GM21447 (cell line): ENCODE measurements at regions not wholly inside any gene's neighbourhood (a gene's known extent, or its start where the extent isn't known, plus 50 kb on each side); places are given as distances from the start of the nearest gene placed in this dataset.

Source experiments
- ATAC-seq: cut with Tn5 transposase; IDR thresholded peaks from one replicate; pipeline ENCODE4 v1.9.1; 2021; ENCODE audit not compliant: unreplicated experiment

DNA sequence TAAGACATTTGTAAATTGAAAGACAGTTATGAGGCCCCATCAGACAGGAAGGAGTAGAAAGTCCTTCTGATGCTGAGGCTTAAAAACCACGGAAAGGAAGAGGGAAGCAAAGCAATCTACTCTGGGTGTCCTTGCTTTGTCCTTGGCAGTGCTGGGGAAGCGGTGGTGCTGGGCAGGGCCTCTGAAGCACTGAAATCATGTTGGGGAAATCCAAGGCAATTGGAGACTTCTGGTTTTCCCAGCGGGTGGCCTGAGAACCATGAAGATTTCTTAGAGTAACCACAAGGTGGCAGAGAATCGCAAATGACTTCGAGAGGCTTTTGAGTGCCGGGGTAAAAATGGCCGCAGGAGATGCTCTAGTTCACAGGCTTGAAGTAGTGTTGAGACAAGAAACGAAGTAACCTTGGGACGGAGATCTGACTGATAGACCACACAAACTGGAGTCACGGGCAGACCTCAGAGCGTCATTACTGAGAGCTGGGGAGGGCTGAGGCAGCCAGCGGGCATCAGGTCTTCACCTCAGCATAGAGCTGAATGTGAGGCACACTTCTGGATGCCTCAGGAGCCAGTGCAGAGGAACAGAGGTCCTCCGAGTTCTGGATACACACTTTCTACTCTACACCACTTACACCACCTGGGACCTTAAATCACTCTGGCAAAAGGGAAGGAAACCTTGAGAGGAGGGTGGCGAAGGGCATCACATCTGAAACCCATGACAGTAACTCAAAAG is 130.7 kb upstream of the GPRIN3 start:
- peak; percentile 66 for ATAC-seq

DNA sequence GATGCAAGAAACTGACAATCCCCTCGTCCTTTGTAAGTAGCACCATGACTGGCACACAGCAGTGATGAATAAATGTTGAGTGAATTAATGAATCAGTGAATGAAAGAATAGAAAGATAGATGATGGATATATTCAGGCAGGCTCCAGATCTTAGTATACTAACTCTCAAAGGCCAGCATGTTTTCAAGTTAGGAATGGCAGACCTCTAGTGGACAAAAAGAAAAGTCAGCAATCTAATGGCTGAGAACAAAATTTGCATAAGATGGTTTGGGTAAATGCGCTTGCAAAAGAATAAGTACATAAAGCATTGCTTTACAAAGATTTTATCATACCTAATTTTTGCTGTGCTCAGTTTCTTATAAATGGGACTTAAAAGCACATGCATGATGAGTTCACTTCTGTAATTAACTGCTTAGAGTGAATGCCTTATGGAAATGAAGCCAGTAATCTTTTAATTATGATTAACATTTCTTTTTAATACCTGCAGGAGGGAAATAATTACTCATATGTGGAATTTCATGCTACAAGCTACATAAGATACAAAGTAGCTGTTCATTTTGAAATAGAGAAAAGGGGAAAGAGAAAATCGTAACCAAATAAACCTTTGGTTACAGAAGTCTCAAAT is 126.9 kb upstream of the GPRIN3 start:
- ATAC-seq, result peak; percentile 71

DNA sequence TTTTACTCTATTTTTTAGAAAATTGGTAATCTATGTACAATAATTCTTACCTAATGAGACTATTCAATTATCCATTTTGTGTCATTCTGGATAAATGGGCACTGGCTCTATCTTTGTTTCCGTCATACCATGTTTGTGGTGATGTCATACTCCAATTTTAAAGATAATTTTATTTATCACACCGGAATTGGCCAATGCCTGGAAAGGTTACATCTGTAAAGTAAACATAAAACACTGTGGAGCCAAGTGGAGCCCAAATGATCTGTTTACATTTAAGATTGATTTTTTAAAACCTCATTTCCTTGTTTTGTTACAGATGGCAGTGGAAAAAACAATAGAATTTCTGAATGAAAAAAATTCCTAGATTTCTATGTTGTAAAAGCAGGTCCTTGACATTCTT is 120.2 kb upstream of the GPRIN3 start:
- ATAC-seq, result no peak

DNA sequence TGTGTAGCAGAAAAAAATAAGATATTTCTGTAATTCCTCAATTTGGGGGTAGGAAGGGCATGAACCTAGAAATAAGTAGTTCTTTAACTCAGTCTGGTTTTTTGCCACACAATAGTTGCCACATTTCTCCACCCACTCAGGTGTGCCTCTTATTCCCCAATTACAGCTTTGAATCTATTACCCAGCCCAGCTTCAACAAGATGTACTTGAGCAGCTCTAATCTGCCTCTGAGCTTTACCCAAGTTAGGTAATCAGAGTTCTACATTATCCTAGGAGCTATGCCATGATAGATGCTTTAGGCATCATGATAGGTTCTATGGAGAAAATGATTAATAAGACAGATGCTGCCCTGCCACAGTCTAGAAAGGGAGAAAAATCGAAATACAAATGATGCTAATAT is 117.4 kb upstream of the GPRIN3 start:
- ATAC-seq, result no peak

DNA sequence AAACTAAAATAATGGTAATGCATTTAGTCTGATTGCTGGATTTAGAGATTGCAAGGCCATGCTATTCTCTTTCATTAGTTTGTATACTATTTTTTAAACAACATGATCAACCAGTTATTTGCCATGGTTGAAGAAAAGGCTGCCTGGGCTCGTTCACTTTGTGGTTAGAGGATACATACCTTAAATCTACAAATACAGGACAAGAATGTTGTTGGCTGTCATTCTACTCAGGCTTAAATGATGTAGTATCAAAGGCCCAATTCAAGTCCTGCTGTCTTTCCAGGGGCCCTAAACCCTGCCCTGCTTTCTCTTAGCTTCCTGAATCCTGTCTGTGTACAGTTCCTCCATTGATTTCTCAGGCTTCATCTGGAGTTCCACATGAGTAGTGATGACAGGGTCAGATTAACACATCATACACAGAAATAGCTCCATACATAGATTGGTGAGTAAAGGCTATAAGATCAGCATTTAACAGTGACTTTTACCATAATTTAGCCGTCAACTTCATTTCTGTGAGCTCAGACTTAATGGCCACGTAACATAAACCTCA is 114.9 kb upstream of the GPRIN3 start:
- no peak for ATAC-seq

DNA sequence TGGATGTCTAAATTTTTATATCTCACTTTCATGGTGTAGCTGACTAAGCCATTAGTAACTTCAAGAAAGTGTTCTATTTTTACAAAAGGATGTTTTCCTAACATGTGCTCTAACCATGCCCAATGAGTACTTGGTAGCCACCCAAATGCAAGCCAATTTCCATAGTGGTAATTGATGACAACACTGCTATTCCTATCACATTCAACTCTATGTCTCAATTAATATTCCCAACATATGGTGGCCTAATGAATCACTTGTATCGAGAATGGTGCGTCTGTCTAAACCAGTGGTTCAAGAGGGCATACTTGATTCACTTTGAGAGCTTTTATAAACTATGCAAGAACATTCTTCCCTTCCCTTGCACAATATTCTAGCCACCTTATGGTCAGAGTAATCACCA is 112.9 kb upstream of the GPRIN3 start:
- ATAC-seq, result no peak

DNA sequence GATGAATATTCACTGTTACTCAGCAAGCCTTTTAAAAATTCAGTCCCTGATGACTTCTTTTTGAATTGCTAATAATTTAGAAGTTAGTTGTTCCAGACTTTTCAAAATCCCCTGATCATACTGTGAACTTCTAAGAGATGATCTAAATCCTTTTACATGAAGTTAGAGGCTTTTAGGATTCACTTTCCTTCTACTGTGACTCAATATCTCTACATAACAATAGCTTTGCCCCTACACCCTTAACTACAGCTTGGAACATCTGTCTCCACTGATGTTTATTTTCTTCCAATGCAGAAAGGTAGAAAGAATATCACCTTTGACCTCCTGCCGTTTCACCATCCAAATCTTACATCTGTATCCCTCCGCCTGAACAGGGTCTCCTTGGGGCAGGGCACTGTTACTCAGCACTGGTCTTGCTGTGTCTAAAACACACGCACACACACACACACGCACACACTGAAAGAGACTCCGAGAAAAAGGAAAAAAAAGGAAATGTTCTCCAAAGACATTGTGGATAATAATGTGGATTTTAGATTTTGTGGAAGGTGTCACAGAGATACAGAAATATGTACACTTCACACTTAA is 111.6 kb upstream of the GPRIN3 start:
- ATAC-seq, result no peak

DNA sequence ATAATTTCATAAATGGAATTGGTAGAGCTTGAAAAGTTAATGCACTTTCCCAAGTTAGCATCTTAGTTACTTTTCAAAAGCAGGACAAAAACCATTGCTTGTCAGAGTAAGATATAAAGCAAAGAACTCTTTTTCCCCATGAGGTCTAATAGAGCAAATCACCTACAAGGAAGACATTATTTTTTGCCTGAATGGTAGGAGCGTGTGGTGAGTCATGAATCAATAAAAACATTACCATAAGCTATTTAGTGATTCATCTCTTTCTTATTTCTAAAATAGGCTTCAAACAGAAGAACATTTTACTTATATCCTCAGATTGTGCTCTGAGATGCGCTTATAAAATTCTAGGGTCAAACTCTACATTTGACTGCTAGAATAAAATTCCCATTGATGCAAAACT is 109.4 kb upstream of the GPRIN3 start:
- ATAC-seq, result no peak

DNA sequence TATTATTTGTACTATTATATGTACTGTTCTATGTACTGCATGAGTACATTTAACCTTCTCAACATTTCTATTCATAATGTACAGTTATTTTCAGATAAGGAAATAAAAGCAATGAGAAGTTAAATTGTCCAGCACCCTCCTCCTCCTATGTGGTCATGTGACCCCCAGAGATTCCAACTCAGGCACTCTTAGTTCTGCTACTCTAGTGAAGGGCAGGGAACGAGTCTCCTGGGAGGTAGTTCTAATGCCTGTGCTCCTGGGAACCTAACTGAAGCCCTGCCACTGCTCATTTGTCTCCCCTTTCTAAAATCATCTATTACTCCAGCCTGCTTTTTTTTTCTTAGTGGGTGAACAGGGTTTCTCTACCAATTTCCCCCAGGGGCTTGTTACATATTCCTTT is 105.9 kb upstream of the GPRIN3 start:
- ATAC-seq, result no peak

DNA sequence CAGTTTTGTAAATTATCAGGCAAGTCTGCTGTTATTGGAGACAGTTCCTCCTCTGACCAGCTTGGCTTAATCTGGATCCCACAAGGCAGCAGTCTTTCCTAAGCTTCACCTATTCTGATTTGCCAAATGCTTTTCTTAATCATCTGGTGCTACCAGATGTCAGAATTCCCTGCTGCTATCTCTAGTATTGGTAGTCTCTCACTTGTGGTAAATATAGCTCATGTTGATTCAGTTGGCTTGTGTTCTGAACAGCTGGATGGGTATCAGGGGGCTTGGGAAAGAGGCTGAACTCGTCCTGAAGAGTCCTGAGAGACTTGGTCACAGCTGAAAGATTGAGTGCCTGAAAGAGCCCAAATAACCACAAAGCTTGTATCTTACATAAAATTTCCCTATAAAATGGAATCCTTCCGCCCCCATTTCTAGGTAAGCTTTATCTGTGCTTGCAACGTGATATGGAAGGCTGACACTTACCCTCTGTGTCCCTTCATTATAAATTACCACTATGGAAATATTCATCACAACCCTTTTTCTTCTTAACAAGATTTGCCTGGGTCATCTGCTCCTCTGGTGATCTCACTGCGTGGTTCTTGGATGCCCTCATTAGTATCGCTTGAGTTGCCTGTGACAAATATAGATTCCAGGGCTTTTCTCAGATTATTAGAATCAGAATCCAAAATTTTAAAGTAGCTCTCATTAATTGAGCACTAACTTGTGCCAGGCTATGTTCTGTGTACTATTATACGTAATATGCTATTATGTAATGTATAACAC is 104.1 kb upstream of the GPRIN3 start:
- ATAC-seq, result no peak

DNA sequence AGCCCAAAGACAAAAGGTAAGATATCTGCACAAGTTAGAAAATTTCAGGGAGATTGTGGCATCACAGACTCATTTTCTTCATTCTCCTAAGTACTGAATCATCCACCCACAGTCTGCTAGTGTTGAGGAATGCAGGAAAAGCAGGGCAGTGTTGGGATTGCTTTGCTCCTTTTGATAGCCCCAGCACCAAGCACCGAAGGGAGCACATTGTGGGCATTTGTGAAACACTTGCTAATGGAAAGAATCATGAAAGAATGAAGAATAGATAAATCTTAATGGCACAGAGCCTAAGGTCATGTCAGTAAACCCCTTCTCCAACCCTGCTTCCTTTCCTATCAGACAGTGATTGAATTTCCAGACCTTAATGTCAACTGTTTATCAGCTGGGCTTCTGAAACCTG is 103.1 kb upstream of the GPRIN3 start:
- ATAC-seq, result no peak

DNA sequence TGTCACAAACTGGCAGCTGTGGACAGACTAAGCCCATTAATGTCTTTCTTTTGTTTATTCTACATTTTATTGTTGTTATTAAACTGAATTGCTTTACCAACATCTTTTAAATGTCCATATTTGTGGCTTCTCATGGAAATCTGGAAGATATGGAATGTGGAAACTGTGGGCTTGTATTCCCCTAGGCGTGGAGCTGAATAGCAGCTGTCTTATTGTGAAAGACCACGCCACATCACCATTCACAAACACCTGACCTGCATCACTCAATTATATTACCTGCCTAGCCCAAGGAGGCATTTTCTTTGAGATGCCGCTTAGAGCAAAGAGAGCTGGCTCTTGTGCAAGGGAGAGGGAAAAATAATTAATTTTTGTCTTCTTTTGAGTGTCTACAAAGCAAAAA is 96.9 kb upstream of the GPRIN3 start:
- no peak for ATAC-seq

DNA sequence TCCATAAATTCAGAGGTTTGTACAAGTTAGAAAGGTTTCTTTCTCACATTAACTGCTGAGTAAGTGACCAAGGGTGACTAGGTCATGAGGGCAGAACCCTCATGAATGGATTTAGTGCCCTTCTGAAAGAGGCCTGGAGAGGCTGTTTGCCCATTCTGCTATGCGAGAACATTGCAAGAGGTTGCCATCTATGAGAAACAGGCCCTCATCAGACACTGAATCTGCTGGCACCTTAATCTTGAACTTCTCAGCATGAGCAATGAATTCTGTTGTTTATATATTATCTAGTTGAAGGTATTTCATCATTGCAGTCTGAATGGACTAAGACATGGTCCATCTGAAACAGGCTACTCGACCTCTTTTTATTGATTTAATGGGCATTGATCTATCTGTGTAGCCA is 96.2 kb upstream of the GPRIN3 start:
- ATAC-seq, result no peak

DNA sequence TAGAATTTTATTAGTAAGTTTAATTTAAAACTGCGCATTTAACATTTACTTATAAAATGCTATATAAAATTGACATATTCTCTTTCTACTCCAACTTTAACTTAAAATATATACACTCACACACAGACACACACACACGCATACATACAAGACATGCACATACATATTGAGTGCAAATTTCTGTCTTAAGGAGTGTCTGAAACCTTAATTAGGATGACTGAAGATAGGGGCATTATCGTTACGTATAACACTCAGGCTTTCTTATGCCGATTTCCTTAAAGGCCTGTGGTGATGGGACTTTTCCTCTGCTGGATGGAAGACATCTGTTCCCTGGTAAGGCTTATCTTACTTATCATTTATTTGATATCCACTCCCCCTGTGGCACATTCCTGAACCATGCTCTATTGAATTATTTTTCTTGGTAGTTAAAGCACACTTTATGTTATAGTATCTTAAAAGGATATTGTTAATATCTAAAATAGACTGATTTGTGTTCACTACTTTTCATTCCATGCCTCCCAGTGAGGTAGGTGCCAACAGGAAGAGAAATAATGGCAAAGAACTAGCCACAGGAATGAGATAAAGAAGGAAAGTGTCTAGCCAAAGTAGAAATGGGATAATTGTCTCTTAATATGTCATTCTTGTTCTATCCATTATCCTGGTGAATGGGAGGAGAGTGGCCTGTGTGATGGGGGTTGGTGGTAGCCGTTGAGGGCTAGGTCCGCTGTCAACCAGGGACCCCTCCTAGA is 92.9 kb upstream of the GPRIN3 start:
- ATAC-seq, result no peak

DNA sequence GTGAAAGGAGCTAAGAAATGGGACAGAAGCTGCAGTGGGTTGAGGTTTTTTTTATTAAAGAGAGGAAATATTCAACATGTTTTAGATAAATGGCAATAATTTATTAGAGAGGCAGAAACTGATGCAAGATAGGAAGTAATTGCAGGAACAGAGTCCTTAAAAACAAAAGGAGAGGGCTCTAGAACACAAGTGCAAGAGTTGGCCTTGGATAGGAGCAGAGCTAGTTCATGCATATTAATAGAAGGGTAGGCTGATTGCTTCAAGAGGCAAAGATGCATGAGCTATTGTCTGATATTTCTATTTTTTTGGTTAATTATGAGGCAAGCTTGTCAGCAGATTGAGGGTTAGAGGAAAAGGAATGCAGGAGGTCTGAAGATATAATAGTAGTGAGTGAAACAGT is 91.0 kb upstream of the GPRIN3 start:
- ATAC-seq, result no peak

DNA sequence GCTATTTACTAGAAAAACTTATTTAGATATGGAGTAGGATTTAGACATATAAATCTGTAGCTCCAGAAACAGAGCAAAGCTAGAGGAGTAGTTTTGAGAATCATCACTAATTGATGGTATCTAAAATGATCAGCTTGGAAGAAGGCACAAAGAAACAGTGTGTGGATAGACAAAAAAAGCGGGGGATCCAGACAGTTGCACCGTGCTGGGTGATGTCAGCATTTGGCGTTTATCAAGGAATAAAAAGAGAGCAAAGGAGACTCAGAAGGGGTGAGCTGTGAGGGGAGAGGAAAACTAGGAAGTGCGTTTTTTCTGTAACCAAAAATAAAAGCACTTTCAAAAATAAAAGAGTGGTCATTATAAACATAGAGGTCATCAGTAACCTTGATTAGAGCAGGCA is 90.5 kb upstream of the GPRIN3 start:
- no peak for ATAC-seq

DNA sequence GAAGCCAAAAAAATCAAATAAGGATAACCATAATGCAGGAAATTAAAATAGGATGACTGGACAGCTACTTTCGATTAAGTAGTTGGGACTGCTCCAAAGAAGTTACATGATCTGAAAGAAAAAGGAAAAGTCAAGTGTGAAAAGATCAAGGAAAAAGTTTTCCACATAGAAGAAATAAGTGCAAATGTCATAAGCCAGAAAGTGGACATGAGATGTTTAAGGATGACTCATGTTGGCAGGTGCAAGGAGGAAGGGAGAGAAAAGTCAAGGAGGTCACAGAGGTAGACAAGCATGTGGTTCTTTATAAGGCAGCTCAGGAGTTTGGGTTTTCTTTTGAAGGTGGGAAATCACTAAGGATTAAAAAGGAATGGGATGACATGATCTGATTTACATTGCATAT is 89.8 kb upstream of the GPRIN3 start:
- no peak for ATAC-seq

DNA sequence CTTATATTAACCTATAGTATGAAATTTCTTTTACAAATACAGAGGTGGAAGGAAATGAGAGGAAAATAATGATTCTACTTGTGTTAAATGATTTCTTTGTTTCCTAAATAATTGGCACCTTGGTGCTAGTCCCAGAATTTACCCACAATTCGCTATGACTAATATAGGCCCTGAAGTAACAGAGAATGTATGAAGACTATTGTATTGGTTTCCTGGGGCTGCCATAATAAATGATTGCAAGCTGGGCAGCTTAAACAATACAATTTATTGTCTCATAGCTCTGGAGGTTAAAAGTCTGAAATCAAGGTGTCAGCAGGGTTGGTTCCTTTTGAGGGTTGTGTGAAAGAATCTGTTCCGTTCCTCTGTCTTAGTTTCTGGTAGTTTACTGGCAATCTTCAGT is 74.8 kb upstream of the GPRIN3 start:
- ATAC-seq, result no peak

DNA sequence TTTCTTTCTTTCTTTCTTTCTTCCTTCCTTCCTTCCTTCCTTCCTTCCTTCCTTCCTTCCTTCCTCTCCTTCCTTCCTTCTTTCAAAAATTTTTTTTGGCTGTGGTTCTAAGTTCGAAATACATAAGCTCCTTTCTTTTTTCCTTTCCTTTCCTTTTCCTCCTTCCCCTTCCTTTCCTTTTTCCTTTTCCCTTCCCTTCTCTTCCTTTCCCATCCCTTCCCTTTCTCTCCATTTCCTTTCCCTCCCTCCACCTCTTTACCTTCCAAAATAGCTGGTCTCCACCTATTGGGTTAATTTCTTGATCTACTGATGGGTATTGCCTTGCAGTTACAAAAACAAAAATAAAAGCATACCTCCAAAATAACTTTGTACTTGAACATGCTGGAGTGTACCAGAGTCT is 73.4 kb upstream of the GPRIN3 start:
- no peak for ATAC-seq

DNA sequence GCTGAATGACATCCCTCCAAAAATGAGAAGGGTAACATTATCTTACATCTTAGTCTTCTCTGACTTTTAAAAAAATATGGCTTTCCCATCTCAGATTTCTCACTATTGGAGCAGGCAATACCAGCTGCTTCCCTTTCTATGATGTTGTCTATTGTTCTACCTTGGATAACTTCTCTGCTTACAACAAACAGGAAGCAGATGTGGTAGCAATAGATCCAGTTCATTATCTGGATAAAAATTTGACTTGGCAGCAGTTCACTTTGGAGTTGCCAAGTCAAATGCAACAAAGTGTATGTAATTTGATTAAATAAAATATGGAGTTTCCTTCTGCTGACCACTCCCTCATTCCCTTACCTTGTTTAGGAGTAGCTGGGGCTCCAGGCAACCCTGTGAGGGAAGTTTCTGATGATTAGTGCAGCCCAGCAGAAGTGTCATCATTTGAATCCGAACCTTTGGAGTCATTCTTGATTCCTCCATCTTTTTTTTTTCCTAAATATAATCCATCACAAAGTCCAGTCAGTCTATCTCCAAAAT is 72.0 kb upstream of the GPRIN3 start:
- no peak for ATAC-seq

DNA sequence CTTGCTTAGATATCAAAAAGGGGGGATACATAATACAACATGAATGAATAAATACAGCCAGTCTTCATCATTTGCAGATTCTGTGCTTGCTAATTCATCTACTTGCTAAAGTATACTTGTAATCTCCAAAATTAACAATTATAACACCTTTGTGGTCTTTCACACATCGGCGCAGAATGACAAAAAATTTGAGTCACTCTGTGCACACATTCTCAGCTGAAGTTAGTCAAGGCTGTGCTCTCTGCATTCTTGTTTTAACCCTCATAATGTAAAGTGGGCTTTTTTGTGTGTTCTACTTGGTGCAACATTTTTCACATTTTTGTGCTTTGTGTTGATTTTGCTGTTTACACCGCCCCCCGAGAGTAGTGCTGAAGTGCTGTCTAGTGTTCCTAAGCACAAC is 65.8 kb upstream of the GPRIN3 start:
- ATAC-seq, result no peak
